ENCODE measurements at regions not wholly inside any gene's neighbourhood (a gene's known extent, or its start where the extent isn't known, plus 50 kb on each side); places are given as distances from the start of the nearest gene placed in this dataset.

DNA sequence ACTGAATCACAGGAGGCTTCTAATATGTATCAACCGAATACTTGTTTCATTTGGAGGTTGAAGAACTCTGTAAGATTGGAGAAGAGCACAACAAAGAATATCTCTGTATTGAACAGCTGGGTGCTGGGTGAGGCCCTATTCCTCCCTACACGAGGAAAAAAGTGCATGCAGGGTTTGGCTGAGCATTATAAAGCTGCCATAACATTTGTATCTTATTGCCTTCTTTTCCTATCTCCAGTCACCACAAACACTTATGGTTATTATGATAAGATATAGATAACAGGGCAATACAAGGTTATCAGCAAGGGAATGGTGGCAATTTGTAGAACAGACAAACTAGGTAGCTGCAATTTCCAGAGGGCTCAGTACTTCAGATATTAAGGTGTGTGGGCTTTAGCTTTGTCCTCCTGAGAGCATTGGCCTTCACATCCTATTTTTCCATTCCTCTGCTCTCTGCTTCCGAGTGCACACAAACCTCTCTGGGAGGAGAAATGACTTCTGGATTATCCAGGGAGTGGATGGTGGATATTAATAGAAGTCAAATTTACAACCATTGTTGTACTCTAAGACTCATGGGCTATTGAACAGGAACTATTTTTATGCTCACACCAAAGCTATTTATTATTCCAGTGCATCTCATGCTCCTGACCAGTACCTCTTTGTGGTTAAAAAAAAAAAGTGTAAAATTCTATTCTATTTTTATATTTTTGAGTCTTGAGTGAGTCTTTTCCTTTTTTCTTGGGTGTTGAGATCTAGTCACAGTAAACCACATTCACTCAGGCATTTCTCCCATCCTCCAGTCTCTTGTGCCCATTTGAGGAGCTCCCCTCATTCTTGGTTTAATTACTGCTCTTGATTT lies 248.4 kb downstream of the ETAA1 start:
- no peaks in the 10 kb centered on the region for H3K27me3 ChIP-seq (replicated peaks; ENCODE audit: control insufficient read depth, insufficient read depth, low read length)
- TF ChIP-seq, protein P1, sequence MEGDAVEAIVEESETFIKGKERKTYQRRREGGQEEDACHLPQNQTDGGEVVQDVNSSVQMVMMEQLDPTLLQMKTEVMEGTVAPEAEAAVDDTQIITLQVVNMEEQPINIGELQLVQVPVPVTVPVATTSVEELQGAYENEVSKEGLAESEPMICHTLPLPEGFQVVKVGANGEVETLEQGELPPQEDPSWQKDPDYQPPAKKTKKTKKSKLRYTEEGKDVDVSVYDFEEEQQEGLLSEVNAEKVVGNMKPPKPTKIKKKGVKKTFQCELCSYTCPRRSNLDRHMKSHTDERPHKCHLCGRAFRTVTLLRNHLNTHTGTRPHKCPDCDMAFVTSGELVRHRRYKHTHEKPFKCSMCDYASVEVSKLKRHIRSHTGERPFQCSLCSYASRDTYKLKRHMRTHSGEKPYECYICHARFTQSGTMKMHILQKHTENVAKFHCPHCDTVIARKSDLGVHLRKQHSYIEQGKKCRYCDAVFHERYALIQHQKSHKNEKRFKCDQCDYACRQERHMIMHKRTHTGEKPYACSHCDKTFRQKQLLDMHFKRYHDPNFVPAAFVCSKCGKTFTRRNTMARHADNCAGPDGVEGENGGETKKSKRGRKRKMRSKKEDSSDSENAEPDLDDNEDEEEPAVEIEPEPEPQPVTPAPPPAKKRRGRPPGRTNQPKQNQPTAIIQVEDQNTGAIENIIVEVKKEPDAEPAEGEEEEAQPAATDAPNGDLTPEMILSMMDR (IDR thresholded peaks at IDR 0.05; ENCODE audit: insufficient read depth, low read length, poor library complexity, severe bottlenecking): no peak
- H3K4me3 ChIP-seq (replicated peaks; ENCODE audit: low read depth, low read length): no peak overlapping the region
- H3K36me3 ChIP-seq (ENCODE audit: control insufficient read depth, insufficient read depth, low read length): no peaks in the 10 kb centered on the region
- no peak for DNase-seq (ENCODE audit: extremely low read depth, insufficient read length)

DNA sequence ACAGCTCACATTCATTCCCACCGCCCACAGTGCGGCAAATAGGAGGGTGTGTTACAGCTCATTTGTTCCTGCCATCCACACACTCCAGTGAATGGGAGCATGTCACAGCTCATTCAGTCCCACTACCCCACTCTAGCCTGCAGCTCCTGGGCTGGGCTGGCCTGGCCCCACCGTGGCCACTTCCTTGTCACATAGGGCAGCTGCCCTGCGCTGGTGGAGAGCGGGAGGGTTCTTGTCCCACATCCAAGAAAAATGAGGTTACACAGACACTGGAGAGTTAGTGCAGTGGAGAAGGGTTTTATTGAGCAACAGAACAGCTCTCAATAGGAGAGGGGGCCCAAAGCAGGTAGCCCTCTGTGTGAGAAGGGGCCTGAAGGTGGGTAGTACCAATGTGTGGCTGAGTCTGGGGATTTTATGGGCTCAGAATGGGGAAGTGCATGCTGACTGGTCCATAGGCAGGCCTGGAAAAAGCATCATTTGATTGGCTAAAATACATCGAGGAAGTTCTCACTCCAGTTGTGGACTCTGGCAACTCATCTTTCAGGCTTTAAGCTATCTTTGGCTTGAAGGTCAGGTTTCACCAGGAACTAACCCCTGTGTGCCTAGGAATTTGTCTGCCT lies 249.7 kb downstream of the ETAA1 start:
- Histone ChIP-seq H3K4me3 (replicated peaks; ENCODE audit: low read depth, low read length) (no peak overlapping the region), H3K27me3 (replicated peaks; ENCODE audit: control insufficient read depth, insufficient read depth, low read length) (no peaks in the 10 kb centered on the region), H3K36me3 (ENCODE audit: control insufficient read depth, insufficient read depth, low read length) (no peaks in the 10 kb centered on the region)
- no peak for DNase-seq (ENCODE audit: extremely low read depth, insufficient read length)
- TF ChIP-seq, protein P1 (IDR thresholded peaks at IDR 0.05; ENCODE audit: insufficient read depth, low read length, poor library complexity, severe bottlenecking): no peak

DNA sequence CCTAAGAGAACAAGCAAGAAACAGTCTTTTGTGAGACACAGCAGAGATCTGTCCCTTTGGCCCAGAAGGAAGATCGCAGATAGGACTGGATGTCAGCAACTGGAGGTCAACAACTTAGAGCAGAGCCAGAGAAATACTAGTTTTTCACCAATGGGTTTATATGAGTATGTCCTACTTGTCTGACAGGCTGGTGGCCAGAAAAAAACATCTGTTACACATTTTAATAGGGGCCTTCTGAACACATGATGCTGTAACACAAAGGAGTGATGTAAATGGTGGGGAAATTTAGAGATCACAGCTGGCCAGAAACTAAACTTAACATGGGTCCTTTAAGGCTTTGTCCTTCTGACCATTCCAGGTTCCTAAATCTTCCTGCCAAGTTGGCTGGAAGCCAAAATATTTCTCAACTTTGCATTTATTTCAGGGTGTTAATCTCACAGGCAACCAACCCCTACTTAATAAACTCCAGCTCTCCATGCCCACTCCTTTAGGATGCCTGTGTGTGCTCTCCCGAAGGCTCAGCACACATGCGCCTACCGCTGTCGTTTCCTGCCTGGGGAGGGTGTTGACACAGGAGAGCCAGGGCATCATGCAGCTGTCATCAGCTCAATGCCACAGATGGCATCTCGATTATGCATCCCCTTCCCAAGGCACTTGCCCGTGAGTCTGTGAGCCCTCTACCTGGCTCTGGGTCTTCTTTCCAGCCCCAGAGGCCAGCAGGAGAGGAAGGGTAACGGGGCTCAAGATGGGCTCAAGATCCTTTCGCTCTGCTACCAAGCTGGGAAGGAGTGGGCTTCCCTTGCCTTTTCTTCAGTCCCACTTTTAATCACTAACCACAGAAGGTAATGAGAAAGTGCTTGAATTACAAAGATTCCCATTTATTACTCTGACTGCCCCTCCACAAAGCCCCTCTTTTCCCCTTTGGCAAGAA lies 252.5 kb downstream of the ETAA1 start:
- TF ChIP-seq, protein P1 (IDR thresholded peaks at IDR 0.05; ENCODE audit: insufficient read depth, low read length, poor library complexity, severe bottlenecking): no peak

DNA sequence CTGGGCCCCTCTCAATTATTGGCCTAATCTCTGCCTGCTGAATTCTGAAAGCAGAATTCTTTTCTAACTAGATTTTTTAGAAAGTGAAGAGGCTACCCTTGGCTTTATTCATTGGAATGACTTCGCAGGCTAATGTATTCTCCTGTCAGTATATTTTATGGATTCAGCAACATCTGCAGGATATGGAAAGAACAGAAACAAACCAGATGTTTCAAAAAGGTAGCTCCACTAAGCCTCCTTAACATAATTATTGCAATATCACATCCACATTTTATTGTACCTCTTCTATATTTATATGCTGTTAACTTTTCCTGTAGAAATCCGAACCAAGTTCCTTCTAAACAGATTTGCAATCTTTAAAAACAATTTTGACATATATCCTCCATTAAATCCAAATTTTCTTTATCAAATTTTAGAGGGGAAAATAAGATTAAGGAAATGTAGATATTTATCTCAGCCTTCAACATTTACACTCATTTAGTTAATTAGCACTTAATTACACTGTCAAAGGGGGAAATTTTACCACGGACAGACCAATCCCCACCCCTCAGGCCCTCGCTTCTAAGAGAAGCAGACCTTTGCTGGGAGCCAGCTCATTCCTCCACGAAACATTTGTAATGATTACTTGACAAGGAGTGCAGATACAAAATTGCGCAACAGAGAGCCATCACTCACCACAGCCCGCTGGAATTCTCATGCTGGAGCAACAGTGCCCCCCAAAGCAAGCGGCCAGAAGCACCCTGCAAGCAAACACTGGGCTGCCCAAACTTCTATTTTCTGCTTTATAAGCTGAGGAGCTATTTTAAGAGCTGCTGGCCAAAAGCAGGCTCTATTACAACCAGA lies 253.4 kb downstream of the ETAA1 start:
- H3K36me3 ChIP-seq (ENCODE audit: control insufficient read depth, insufficient read depth, low read length): no peaks in the 10 kb centered on the region
- TF ChIP-seq, protein P1 (IDR thresholded peaks at IDR 0.05; ENCODE audit: insufficient read depth, low read length, poor library complexity, severe bottlenecking): peak; percentile 24
- no peak overlapping the region for H3K4me3 ChIP-seq (replicated peaks; ENCODE audit: low read depth, low read length)
- H3K27me3 ChIP-seq (replicated peaks; ENCODE audit: control insufficient read depth, insufficient read depth, low read length): no peaks in the 10 kb centered on the region
- no peak for DNase-seq (ENCODE audit: extremely low read depth, insufficient read length)

More for the DNA sequence above, 252.5 kb downstream of the ETAA1 start:
- no peak for DNase-seq (ENCODE audit: extremely low read depth, insufficient read length)
- Histone ChIP-seq H3K27me3 (replicated peaks; ENCODE audit: control insufficient read depth, insufficient read depth, low read length) (no peaks in the 10 kb centered on the region), H3K36me3 (ENCODE audit: control insufficient read depth, insufficient read depth, low read length) (no peaks in the 10 kb centered on the region), H3K4me3 (replicated peaks; ENCODE audit: low read depth, low read length) (no peak overlapping the region)

DNA sequence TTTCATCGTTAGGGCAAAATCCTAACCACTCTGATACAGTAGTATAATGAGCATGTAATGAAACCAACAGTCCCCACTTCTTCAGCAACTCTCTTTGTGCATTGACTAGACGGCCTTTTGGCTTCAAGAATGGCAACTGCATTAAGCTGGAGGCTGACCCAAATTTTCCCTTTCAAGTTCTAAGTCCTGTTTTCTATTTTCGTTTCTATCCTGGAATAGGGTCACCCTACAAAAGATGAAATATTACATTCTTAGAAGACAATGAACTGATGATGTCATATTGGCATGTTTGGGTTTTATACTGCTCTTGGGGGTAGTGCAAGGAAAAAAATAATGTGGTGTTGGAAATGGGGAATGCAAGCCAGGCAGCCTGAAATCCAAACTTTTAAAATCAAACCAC lies 254.4 kb downstream of the ETAA1 start:
- Histone ChIP-seq H3K36me3 (ENCODE audit: control insufficient read depth, insufficient read depth, low read length) (no peaks in the 10 kb centered on the region), H3K4me3 (replicated peaks; ENCODE audit: low read depth, low read length) (no peak overlapping the region), H3K27me3 (replicated peaks; ENCODE audit: control insufficient read depth, insufficient read depth, low read length) (no peaks in the 10 kb centered on the region)
- DNase-seq (ENCODE audit: extremely low read depth, insufficient read length): no peak
- TF ChIP-seq, protein P1 (IDR thresholded peaks at IDR 0.05; ENCODE audit: insufficient read depth, low read length, poor library complexity, severe bottlenecking): no peak
